ENCODE measurements at regions not wholly inside any gene's neighbourhood (a gene's known extent, or its start where the extent isn't known, plus 50 kb on each side); places are given as distances from the start of the nearest gene placed in this dataset.

DNA sequence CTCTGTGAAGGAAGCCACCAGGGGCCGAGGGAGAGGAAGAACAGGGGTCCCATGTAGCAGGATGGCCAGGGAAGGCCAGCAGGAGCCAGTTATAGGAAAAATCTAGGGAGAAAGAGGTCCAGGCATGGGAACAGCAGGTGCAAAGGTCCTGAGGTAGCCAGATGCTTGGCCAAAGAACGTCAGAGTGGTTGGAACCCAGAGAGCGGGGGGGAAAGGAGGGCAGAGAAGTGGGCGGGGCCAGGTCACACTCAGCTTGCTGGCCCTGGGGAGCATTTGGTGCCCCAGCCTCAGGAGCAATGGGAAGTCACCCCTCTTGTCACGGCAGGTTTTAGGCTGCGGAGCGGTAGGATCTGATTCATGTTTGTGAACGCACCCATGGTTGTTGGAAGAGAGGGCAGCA, 180.5 kb downstream of the PHETA1 start:
- ATAC-seq (ENCODE audit: insufficient read depth, low FRiP score) (no peak), DNase-seq (no peak)
- H3K9me3 ChIP-seq (ENCODE audit: control insufficient read depth in 4 of 4, insufficient read depth in 3 of 4, low read length in 3 of 4), result peaks cover 0 to 4% (median 0%) of the 10 kb centered on the region in 4 donors
- H3K9ac ChIP-seq (ENCODE audit: insufficient read depth in 1 of 2, low read length in 2 of 2), result no peak overlapping the region
- H3K27ac ChIP-seq (ENCODE audit: low read depth in 1 of 2, low read length in 1 of 2), result no peak overlapping the region
- no peaks in the 10 kb centered on the region for H3K36me3 ChIP-seq (ENCODE audit: control insufficient read depth in 4 of 4, insufficient read depth in 4 of 4, low read length in 4 of 4)
- no peak overlapping the region for H3K4me3 ChIP-seq
- 84 to 86% methylated on average over 8 of the region's 8 CpGs for WGBS, 2 donors
- H3K4me1 ChIP-seq (ENCODE audit: control insufficient read depth in 5 of 5, insufficient read depth in 5 of 5, low read length in 5 of 5), result no peaks in the 10 kb centered on the region
- H3K27me3 ChIP-seq (ENCODE audit: control insufficient read depth in 3 of 3, insufficient read depth in 3 of 3, low read length in 2 of 3), result peaks cover 0 to 14% (median 11%) of the 10 kb centered on the region in 3 donors
- TF ChIP-seq, protein P1, sequence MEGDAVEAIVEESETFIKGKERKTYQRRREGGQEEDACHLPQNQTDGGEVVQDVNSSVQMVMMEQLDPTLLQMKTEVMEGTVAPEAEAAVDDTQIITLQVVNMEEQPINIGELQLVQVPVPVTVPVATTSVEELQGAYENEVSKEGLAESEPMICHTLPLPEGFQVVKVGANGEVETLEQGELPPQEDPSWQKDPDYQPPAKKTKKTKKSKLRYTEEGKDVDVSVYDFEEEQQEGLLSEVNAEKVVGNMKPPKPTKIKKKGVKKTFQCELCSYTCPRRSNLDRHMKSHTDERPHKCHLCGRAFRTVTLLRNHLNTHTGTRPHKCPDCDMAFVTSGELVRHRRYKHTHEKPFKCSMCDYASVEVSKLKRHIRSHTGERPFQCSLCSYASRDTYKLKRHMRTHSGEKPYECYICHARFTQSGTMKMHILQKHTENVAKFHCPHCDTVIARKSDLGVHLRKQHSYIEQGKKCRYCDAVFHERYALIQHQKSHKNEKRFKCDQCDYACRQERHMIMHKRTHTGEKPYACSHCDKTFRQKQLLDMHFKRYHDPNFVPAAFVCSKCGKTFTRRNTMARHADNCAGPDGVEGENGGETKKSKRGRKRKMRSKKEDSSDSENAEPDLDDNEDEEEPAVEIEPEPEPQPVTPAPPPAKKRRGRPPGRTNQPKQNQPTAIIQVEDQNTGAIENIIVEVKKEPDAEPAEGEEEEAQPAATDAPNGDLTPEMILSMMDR (IDR thresholded peaks at IDR 0.05; ENCODE audit: control extremely low read depth, extremely low read depth), result no peak

GRCh38 chr12:111186347-111186746, 182.5 kb downstream of the PHETA1 start:
- TF ChIP-seq, protein P1 (IDR thresholded peaks at IDR 0.05; ENCODE audit: control extremely low read depth, extremely low read depth), result no peak
- peaks cover 0 to 21% (median 3%) of the 10 kb centered on the region in 5 donors for H3K4me1 ChIP-seq (ENCODE audit: control insufficient read depth in 5 of 5, insufficient read depth in 5 of 5, low read length in 5 of 5)

DNA sequence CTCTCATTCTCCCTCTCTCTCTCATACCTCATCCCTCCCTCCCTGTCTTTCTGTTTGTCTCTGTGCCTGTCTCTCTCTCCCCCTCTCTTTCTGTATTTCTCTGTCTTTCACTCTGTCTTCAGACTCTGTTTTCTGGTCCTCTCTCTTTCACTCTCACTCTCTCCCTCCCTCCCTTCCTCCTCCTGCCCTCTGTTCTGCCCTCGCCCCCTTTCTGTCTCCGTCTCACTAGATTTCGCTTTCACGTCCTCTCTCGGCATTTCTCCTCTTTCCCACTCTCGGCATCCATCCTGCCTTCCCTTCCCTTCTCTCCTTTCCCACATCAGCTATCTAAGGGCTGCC, 183.0 kb downstream of the PHETA1 start:
- H3K36me3 ChIP-seq (ENCODE audit: control insufficient read depth in 4 of 4, insufficient read depth in 4 of 4, low read length in 4 of 4), result no peaks in the 10 kb centered on the region
- peaks cover 0 to 4% (median 0%) of the 10 kb centered on the region in 4 donors for H3K9me3 ChIP-seq (ENCODE audit: control insufficient read depth in 4 of 4, insufficient read depth in 3 of 4, low read length in 3 of 4)
- TF ChIP-seq, protein P1 (IDR thresholded peaks at IDR 0.05; ENCODE audit: control extremely low read depth, extremely low read depth), result no peak
- no peak overlapping the region for H3K9ac ChIP-seq (ENCODE audit: insufficient read depth in 1 of 2, low read length in 2 of 2)
- no peak overlapping the region for H3K27ac ChIP-seq (ENCODE audit: low read depth in 1 of 2, low read length in 1 of 2)
- H3K4me3 ChIP-seq, result no peak overlapping the region
- ATAC-seq (ENCODE audit: insufficient read depth, low FRiP score) (no peak), DNase-seq (no peak)
- peaks cover 0 to 25% (median 7%) of the 10 kb centered on the region in 5 donors for H3K4me1 ChIP-seq (ENCODE audit: control insufficient read depth in 5 of 5, insufficient read depth in 5 of 5, low read length in 5 of 5)
- 78 to 81% methylated on average over 6 of the region's 6 CpGs for WGBS, 2 donors
- peaks cover 0 to 10% (median 9%) of the 10 kb centered on the region in 3 donors for H3K27me3 ChIP-seq (ENCODE audit: control insufficient read depth in 3 of 3, insufficient read depth in 3 of 3, low read length in 2 of 3)

More at GRCh38 chr12:111186347-111186746, 182.5 kb downstream of the PHETA1 start:
- Histone ChIP-seq H3K4me3 (no peak overlapping the region), H3K9ac (ENCODE audit: insufficient read depth in 1 of 2, low read length in 2 of 2) (no peak overlapping the region), H3K27ac (ENCODE audit: low read depth in 1 of 2, low read length in 1 of 2) (no peak overlapping the region), H3K9me3 (ENCODE audit: control insufficient read depth in 4 of 4, insufficient read depth in 3 of 4, low read length in 3 of 4) (peaks cover 0 to 4% (median 0%) of the 10 kb centered on the region in 4 donors), H3K36me3 (ENCODE audit: control insufficient read depth in 4 of 4, insufficient read depth in 4 of 4, low read length in 4 of 4) (no peaks in the 10 kb centered on the region), H3K27me3 (ENCODE audit: control insufficient read depth in 3 of 3, insufficient read depth in 3 of 3, low read length in 2 of 3) (peaks cover 0 to 10% (median 9%) of the 10 kb centered on the region in 3 donors)
- no peak for DNase-seq
- no peak for ATAC-seq (ENCODE audit: insufficient read depth, low FRiP score)
- 71 to 72% methylated on average over 17 of the region's 17 CpGs for WGBS, 2 donors

All from lung (tissue), 11 donors.